GM18499 (cell line): ENCODE measurements at regions not wholly inside any gene's neighbourhood (a gene's known extent, or its start where the extent isn't known, plus 50 kb on each side); places are given as distances from the start of the nearest gene placed in this dataset.

Experiments
- ATAC-seq: cut with Tn5 transposase; IDR thresholded peaks from one replicate; pipeline ENCODE4 v1.9.1; 2021; ENCODE audit warnings: moderate number of reproducible peaks; ENCODE audit not compliant: insufficient read depth, unreplicated experiment

DNA sequence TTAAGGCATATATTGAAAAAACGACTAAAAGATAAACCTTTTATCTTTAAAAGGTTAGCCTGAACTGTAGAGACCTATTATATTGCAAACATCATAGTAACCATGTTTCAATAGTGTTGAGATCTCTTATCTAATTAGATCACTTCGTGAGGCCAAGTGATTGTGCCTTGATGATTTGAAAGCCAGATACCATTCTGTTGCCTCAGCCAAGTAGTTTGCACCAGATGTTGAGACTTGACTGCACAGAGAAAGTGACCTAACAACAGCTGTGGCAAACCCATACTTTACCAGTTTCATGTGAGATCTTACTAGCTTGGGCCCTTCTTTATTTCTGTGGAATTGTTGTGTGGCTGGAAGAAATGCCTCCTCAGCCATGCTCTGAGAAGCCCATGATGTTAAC is 717.3 kb downstream of the KCNJ2 start:
- no peak for ATAC-seq

DNA sequence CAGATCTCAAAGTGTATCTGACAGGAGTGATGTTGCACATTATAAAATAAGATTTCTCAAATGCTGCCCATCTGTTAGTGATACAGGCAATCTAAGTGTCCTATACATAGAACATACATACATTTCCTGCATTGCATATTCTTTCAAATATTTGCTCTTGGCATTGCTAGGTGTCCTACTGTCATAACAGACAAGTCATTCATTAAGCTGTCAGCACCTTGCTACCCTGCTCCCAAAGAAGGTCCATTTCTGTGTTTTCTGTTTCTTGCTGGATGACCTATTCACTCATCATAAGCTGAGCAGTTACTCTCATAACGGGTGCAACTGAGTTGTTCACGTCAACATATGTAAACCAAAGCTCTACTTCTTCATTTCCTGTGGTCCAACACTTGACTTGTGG is 719.0 kb downstream of the KCNJ2 start:
- no peak for ATAC-seq

DNA sequence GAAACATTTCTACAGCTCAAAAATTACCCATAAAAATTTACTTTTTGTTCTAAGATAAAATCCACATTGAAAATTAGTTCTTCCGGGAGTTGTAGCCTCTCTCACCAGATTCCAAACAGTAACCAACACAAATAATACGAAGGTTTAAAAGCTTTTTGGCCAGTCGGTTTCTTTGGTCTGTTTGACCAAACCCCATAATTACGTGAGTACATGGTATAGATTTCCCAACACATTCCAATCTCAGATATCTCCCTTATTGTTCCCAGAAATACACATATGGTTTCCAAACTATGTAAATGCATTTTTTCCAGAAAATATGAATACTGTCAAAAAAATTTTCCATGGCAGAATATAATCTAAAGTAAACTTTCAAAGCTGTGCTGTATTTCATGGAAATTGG is 722.0 kb downstream of the KCNJ2 start:
- ATAC-seq = no peak

DNA sequence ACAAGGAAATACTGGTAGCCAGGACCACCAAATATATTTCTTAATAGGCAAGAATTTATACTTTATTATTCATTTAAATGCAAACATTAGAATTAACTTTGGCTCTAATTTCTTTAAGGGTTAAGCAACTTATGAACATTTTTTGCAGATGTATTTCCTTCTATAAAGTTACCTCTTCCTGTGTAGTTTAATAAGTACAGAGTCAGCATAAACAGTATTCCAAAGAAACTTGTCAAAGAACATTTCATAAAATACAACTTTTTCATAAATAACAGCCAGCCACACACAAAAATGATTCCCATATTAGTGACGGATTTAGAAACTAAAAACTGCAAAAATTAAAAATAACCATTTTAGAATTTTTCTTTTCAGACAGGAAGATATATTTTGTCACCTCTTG is 723.2 kb downstream of the KCNJ2 start:
- no peak for ATAC-seq

DNA sequence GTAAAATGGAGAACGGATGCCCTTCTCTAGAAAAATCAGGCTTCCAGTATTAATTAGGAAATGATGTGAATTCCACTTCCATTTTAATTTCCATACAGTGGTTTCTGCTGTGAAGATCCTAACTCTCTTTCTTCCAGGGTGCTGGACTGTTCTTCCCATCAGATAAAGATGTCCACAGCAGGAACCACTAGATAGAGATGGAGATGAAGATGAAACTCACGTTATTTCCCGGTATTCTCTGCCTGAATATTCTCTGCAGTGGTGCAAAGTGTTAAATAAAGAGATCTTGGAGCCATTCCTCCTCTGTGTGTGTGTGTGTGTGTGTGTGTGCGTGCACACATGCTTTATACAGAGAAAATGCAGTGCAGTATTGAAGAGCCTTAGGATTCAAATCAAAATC is 727.5 kb downstream of the KCNJ2 start:
- no peak for ATAC-seq

DNA sequence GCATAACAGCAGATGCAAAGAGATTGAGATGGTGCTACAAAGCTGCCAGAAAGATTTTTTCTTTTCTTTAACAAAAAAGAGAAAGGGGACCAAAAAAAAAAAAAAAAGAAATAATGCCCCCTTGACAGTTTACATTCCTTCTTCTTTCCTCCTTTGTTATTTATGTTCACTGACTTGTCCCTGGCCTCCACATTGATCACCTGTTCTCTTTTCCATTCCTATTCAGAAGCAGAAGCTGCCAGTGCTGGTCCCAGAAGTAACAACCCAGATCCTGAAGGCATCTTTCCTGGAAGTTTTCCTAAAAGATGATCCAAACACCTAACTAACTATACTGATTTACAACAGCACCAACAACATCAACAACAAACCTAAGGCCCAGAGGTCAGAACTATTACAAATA is 728.1 kb downstream of the KCNJ2 start:
- ATAC-seq = no peak

DNA sequence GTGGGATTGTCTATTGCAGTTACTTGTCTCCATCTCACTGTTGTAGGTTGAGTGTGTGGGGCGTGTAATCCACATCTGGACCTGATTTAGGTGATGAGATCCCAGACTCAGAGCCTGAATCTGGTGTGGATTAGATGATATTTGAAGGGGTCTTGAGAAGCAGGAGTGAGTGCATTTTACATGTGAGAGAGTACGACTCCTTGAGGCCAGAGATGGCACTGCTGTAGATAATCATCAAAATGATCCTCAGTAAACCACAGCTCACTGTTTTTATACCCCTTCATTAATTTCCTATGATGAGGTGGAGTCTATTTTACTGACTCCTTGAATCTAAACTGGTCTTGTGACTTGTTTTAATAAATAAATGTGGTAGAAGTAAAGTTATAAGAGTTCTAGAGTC is 732.5 kb downstream of the KCNJ2 start:
- no peak for ATAC-seq

DNA sequence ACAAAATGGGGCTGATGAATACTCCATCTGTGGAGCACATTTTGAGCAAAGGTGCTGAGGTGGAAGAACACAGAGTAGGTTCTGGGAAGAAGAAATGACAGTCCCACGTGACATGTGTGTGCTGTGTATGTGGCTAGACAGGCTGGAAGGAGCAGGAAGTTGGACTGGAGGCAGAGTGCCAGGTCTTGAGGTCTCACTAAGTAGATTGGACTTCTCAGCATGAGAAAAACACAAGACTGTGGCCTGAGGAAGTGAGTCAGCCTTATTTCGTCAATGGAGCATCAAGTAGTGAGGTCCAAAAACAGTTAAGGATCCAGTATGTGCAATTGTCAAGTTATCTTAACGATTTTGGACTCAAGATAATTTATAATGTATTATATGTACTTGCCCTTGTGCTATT is 736.5 kb downstream of the KCNJ2 start:
- no peak for ATAC-seq

DNA sequence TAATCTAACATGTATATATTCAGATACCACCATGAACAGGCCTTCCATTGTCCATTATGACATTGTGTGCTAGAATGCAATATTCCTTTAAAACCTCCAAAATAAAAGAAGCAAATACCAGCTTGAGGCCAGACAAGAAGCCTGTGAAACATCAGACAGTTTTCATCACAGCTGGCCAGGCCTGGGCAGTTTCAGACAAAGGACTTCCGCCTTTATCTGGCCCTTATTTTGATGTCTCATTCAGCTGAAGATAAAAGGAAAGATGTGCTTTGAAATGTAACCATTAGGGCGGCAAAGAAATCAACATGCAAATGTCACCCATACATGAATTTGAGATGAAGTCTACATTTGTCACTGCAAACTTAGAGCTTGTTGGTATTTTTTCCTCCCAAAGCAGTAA is 737.5 kb downstream of the KCNJ2 start:
- no peak for ATAC-seq

DNA sequence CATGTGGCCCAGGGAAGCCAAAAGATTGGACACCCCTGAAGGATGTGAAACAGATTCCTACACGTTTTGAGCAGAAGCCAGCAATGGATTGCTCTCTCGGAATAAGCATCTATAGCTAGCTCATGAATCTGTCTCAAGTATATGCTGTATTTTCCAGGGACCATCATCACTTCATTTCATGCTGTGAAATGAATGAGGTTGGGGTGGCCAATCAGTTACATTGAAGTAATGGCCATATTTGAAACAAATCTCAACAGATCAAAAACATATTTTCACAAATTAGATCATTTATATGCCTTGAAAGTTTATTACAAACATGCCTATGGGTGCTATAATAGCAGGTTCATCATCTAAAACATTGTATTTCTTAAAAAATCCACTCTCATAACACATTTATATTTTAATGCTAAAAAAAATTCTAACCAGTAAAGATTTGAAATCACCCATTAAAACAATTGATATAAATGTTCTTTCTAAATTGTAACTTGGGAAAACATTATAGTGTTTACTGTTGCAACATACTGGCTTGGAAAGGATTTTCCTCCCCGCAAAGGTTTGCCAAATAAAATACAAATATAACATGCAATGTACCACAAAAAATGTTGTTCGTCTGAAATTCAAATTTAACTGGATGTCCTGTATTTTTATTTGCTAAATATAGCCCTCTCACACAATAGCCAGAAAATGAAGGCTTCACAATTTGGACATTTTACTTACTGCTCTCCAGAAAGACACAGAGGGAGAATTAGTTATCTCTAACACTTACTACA is 743.6 kb downstream of the KCNJ2 start:
- ATAC-seq = no peak

DNA sequence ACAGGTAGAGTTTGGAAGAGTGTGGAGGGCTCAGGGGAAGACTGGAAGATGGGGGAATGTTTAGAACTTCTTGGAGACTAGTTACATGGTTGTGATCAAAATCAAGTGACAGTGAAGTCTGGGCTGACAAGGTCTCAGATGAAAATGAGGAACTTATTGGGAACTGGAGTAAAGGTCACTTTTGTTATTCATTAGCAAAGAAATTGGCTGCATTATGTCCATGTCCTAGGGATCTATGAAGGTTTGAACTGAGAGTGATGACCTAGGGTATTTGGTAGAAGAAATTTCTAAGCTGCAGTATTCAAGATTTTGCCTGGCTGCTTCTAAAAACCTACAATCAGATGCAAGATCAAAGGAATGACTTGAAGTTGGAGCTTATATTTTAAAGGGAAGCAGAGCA is 747.1 kb downstream of the KCNJ2 start:
- ATAC-seq = no peak

DNA sequence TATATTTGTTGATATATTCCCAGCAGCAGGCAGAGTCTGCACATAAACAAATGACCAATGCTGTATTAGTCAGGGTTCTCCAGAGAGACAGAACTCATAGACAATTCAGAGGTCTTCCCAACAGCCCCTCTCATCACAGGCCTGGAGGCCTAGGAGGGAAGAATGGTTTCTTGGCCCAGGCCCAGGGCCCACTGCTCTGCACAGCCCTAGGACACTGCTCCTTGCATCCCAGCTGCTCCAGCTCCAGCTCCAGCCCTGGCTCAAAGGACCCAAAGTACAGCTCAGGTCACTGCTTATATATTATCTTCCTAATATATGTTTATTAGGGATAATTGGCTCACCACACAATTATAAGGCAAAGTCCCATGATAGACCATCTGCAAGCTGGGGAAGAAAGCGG is 749.9 kb downstream of the KCNJ2 start:
- ATAC-seq = no peak

DNA sequence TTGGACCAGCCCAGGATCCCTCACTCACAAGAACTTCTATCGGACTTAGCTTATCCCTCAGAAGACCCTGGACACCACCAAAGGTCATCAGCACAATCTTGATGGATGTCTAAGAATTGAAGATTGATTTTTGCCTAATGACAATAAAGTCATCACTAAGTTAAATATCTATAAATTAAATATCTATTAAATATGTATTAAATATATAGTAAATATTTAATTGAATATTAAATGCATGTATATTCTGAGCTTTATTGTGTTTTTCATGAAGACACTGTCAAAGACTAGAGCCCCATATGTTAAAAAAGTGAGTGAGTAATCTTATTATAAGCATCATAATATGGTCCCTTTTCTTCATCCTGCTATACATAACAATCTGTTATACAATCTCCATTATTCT is 751.1 kb downstream of the KCNJ2 start:
- no peak for ATAC-seq

DNA sequence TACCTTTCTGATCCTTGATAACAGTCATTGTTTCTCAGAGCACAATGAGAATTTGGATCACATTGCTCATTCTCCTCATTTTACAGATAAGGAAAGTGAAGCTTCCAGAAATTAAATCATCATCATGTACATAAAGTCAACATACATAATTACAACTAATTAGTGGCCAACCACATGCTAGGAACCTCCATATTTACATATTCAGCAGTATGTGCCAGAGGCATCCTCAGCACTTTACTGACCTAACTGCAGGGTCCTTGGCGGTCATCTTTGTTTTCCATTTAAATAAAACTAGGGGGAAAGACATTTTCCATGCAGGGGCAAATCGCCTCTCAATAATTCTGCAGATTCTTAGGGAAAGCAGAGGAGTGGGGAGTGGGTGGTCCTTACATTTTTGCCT is 752.9 kb downstream of the KCNJ2 start:
- no peak for ATAC-seq

DNA sequence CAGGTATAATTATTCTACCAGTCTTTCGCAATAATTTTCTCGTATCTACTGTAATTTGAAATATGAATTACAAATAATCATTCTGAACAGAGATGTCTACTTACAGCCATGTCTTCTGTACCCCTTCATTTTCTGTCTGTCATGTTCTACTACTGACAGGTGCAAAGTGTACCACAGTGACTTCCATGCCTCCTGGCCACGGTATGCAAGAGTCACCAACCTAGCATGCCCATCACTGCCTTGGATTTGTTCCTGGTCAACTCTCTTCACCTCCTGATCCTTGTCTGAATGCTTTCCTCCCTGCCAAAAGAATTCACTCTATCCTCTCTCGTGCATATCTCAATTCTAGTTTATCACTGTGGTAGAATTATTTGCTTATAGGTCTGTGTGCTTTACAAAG is 755.4 kb downstream of the KCNJ2 start:
- no peak for ATAC-seq

DNA sequence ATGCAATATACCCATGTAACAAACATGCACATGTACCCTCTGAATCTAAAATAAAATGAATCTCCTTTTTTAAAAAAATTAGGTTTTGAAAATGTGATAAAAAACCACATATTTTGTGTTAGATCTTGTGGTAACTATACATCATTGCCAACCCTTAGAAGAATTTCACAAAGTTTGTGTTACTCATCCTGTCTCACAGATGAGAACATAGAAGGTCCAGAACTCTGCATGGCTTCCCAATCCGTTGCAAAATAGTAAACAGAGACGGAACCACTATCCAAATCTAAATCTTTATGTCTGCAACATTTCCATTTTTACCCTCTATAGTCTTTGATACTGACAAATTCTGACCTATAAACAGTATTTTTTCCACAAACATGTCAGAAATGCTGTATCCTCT is 759.9 kb downstream of the KCNJ2 start:
- no peak for ATAC-seq

DNA sequence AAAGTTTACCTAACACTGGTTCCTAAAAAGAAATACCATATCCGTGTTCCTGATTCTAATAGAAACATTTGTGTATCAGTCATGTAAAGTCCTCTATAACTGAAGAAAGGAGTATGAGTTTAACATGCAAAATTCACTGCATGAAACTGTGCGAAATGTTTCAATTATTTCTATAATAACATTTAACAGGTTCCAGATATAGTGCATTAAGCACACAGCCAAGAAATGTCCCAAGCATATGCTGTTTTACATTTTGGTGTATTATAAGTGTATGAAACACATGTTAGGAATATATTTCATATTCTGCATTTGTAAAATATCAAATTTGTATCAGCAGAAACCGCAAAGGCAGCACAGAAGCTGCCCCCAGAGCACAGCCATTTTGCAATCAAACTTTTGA is 764.9 kb downstream of the KCNJ2 start:
- ATAC-seq = no peak

DNA sequence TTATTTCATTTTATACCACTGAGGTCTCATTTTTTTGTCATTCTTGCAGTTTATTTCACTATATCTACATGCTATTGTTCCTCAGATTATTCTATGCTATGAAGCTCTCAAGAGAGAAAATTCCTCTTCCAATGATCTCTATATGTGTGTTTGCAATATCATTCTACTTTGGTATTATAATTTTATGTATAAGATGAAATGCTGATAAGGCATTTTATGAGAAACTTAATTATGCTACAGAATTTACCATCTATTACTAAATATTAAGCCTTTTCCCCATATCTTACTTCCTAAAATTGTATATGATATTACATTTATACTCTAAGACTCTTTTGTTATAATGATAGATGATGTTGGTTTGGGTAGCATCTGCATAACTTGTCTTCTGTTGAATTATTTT is 765.5 kb downstream of the KCNJ2 start:
- no peak for ATAC-seq

DNA sequence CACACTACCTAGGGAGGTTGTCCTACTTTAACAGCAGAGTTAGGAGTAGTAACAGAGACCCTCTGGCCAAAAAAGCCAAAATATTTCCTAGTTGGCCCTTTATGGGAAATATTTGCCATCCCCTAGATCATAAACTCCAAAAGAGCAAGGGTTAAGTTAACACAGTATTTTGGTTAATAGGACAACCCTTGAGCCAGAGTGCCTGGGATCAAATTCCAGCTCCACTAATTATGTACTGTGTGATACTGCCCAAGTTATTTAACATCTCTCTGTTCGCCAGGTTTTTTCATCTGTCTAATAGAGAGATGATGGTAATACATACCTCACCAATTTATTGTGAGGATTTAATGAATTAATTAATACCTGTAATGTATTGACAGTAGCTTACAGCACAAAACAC is 767.4 kb downstream of the KCNJ2 start:
- ATAC-seq = no peak

DNA sequence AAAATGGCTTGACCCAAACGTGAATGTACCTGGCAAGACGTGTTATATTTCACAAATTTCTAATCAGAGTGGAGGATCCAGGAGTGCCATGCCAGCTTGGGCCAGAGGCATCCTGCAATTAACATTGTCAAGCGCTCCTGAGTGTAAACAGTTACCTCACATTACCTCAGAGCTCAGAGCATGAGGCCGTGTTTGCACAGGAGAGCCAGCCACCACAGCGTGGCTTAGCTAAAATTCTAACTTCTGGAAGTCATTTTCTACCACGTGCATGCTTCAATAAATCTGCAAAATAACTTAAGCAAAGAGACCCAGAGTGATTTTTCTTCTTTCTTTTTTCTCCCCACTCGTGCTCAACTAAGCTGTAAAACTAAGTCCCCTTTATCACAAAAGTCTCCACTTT is 769.0 kb downstream of the KCNJ2 start:
- no peak for ATAC-seq

DNA sequence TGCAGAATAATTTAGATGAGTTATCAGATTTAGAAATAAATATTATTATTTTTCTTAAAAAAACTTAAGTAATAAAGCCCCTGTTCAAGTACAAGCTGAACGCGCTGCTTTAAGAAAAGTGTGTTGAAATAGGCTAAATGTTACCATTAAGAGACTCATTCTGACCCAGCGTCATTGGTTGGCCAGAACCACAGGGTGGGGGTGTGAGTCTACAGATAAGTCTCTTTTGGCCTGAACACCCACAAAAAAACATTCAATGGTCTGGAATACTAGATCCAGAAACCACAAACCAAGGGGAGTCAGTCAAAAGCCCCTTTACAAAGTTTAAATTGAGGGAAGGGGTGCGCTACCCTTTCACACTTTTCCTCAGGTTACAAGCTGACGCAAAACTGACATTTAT is 776.1 kb downstream of the KCNJ2 start:
- no peak for ATAC-seq

DNA sequence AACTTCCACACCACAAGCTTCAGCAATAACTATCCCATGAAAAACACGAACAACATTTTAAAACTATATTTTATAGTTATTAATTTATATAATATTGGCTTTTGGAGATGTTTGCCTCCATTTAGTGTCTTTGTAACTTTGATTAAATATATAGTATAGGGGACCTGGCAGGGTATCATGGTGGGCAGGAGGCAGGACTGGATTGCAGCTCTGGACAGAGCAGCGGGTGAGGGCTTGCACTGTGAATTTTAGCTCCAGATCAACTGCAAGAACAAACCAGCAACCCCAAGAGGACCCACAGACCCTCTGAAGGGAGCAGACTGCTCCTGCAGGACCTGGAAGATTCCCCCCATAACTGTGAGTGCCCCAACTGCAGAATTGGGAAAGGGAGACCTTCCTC is 777.9 kb downstream of the KCNJ2 start:
- ATAC-seq = no peak
